K562 (cell line): ENCODE measurements at regions not wholly inside any gene's neighbourhood (a gene's known extent, or its start where the extent isn't known, plus 50 kb on each side); places are given as distances from the start of the nearest gene placed in this dataset.

Experiments
- BHLHE40 ChIP-seq: IDR thresholded peaks from 2 replicates; pipeline ENCODE4 v1.6.1; 2011; ENCODE audit warnings: low read length, improper control_type of control experiment
- CTCF ChIP-seq, 3 experiments: IDR thresholded peaks in 2 of 3; conservative IDR thresholded peaks in 1 of 3; 2 replicates each; pipeline ENCODE4 v1.5.1; 2011 to 2012; ENCODE audit warnings: low read length in 3 of 3, mild to moderate bottlenecking in 3 of 3, control low read depth in 2 of 3, improper control_type of control experiment in 1 of 3, inconsistent platforms in 1 of 3, low read depth in 1 of 3, mixed read lengths in 1 of 3, moderate library complexity in 1 of 3; ENCODE audit not compliant: insufficient read depth in 2 of 3
- E2F1 ChIP-seq: sonication (generic); formaldehyde crosslinking; IDR thresholded peaks from 2 replicates; pipeline ENCODE4 v1.8.1; 2023; ENCODE audit warnings: mild to moderate bottlenecking, missing genetic modification reagents, moderate library complexity
- E2F4 ChIP-seq: sonication (generic); formaldehyde crosslinking; IDR thresholded peaks from 2 replicates; pipeline ENCODE4 v1.8.0; 2022; ENCODE audit warnings: mild to moderate bottlenecking, low read depth, missing genetic modification reagents
- E2F6 ChIP-seq, 2 experiments: IDR thresholded peaks; 2 replicates each; pipeline ENCODE4 v1.6.1; 2011; ENCODE audit warnings: borderline replicate concordance in 1 of 2, control low read depth in 1 of 2, low read depth in 1 of 2, low read length in 1 of 2, mild to moderate bottlenecking in 1 of 2, mixed read lengths in 1 of 2, moderate library complexity in 1 of 2; ENCODE audit not compliant: insufficient read depth in 1 of 2, insufficient read length in 1 of 2, poor library complexity in 1 of 2, severe bottlenecking in 1 of 2; ENCODE audit errors: extremely low read depth in 1 of 2
- KDM2B ChIP-seq: fragments of 250-450 bp; sonication (Bioruptor Pico); IDR thresholded peaks from 2 replicates; pipeline ENCODE4 v1.8.0; 2021; ENCODE audit warnings: mild to moderate bottlenecking, moderate library complexity
- KDM5B ChIP-seq: fragments of 200-600 bp; sonication (generic); IDR thresholded peaks from 2 replicates; pipeline ENCODE4 v1.6.1; 2012; ENCODE audit warnings: low read depth, mild to moderate bottlenecking, moderate library complexity, low read length, control low read depth, inconsistent platforms; ENCODE audit not compliant: insufficient replicate concordance
- MEIS2 ChIP-seq: fragments of 450-650 bp; IDR thresholded peaks from 2 replicates; pipeline ENCODE4 v1.6.1; 2014; ENCODE audit warnings: mild to moderate bottlenecking; ENCODE audit not compliant: partially characterized antibody
- POLR2A ChIP-seq: fragments of 450-650 bp; conservative IDR thresholded peaks from 2 replicates; pipeline ENCODE4 v1.6.1; 2016
- TEAD4 ChIP-seq, 2 experiments: sonication (generic) in 1 of 2; formaldehyde crosslinking in 1 of 2; IDR thresholded peaks; 2 replicates each; pipeline versions ENCODE4 v1.6.1 to v1.8.0; 2012 to 2022; ENCODE audit warnings: borderline replicate concordance in 1 of 2, inconsistent platforms in 1 of 2, low read length in 1 of 2, mild to moderate bottlenecking in 1 of 2, missing genetic modification reagents in 1 of 2
- ZBTB8A ChIP-seq: fragments of 450-650 bp; IDR thresholded peaks from 2 replicates; pipeline ENCODE4 v1.6.1; 2018; ENCODE audit warnings: mild to moderate bottlenecking, moderate library complexity; ENCODE audit not compliant: partially characterized antibody
- ZKSCAN1 ChIP-seq: fragments of 150-350 bp; IDR thresholded peaks from 2 replicates; pipeline ENCODE4 v1.6.1; 2016; ENCODE audit warnings: low read depth, low read length
- ZNF384 ChIP-seq: IDR thresholded peaks from 2 replicates; pipeline ENCODE4 v1.6.1; 2012; ENCODE audit warnings: low read depth, low read length, improper control_type of control experiment
- ZNF644 ChIP-seq: fragments of 200-800 bp; sonication (Bioruptor generic); IDR thresholded peaks from 2 replicates; pipeline ENCODE4 v1.6.1; 2016; ENCODE audit warnings: low read depth, missing genetic modification characterization, missing compliant biosample characterization

- TF ChIP-seq KDM2B (CRISPR knock-in tag) = no peak
- no peak for TF ChIP-seq E2F1 (CRISPR knock-in tag)
- TF ChIP-seq ZBTB8A = no peak
- no peak for TF ChIP-seq E2F6 (IDR thresholded peaks at IDR 0.05; ENCODE audit: borderline replicate concordance in 1 of 2, extremely low read depth in 1 of 2, insufficient read depth in 1 of 2, insufficient read length in 1 of 2, low read depth in 1 of 2, low read length in 1 of 2, poor library complexity in 1 of 2, severe bottlenecking in 1 of 2)
- no peak for TF ChIP-seq CTCF (IDR thresholded peaks at IDR 0.05 in 2 of 3, conservative IDR thresholded peaks at IDR 0.05 in 1 of 3; ENCODE audit: insufficient read depth in 2 of 3, low read depth in 1 of 3, low read length in 3 of 3)
- no peak for TF ChIP-seq MEIS2
- no peak for TF ChIP-seq ZKSCAN1
- no peak for TF ChIP-seq BHLHE40
- no peak for TF ChIP-seq E2F4 (CRISPR knock-in tag)
- TF ChIP-seq ZNF644 = no peak
- TF ChIP-seq ZNF384 = no peak
- no peak for TF ChIP-seq KDM5B
- TF ChIP-seq POLR2A = no peak
- no peak for TF ChIP-seq TEAD4 (IDR thresholded peaks at IDR 0.05; ENCODE audit: low read length)
- no peak for TF ChIP-seq TEAD4 (CRISPR knock-in tag; IDR thresholded peaks at IDR 0.05; ENCODE audit: borderline replicate concordance)
Measured at GRCh38 chr20:29443819-29444218, 1813.6 kb upstream of the DEFB115 start.
